HepG2 (cell line): ENCODE measurements at regions not wholly inside any gene's neighbourhood (a gene's known extent, or its start where the extent isn't known, plus 50 kb on each side); places are given as distances from the start of the nearest gene placed in this dataset.
"Not testable (repeated sequence)": the region's sequence is repeated elsewhere in the genome, so short reads cannot be mapped to it uniquely, and the experiment has no call there.

Experiments used
- ATAC-seq: fragments of 200-7000 bp; cut with Tn5 transposase; 3 replicates; pipeline ENCODE4 v1.9.1; 2020; ENCODE audit warnings: mild to moderate bottlenecking, moderate library complexity
- BruUV-seq: library from RNA; stranded (reverse); fragments of 400-500 nt; replicated peaks from 2 replicates; lab custom pipeline; 2021; lab: Mats Ljungman, UMichigan
- CTCF ChIA-PET: fragments of 300-600 bp; formaldehyde crosslinking; extraction: SDS; loops from one replicate; lab custom pipeline; 2021; ENCODE audit warnings: low total read pairs, inconsistent platforms, low intra/inter-chr PET ratio; lab: Yijun Ruan, JAX
- POLR2A ChIA-PET: fragments of 350-600 bp; sonication (Branson Sonifier 250); formaldehyde crosslinking; loops from one replicate; lab custom pipeline; 2020; ENCODE audit warnings: antibody characterized with exemption, inconsistent platforms; lab: Yijun Ruan, JAX
- DNase-seq: peaks from one replicate; pipeline ENCODE4 v3.0.0-alpha.2; 2015; ENCODE audit warnings: low spot score
- FAIRE-seq: peaks from 3 replicates; lab custom pipeline; 2011; peaks lifted over from hg19 to GRCh38; lab: Jason Lieb, UNC
- H2AFZ ChIP-seq: one replicate; pipeline ENCODE4 v1.6.1; 2011; ENCODE audit warnings: low read length, inconsistent platforms
- H3K27ac ChIP-seq: fragments of 300-600 bp; 3 replicates; pipeline ENCODE4 v1.8.0; 2011; ENCODE audit warnings: mixed run types, mild to moderate bottlenecking, mixed read lengths, low read length, inconsistent platforms; ENCODE audit not compliant: insufficient read depth; ENCODE audit errors: extremely low read length
- H3K27me3 ChIP-seq, 2 experiments: fragments of 200-600 bp in 1 of 2; 2 replicates in 1 of 2; 3 replicates in 1 of 2; pipeline versions ENCODE4 v1.6.0 to v1.8.0; 2011; ENCODE audit warnings: low read length in 2 of 2, mild to moderate bottlenecking in 2 of 2, moderate library complexity in 2 of 2, inconsistent platforms in 1 of 2; ENCODE audit not compliant: insufficient read depth in 2 of 2, control insufficient read depth in 1 of 2
- H3K36me3 ChIP-seq, 2 experiments: fragments of 200-600 bp in 1 of 2; replicated peaks in 1 of 2; 2 replicates in 1 of 2; 3 replicates in 1 of 2; pipeline versions ENCODE4 v1.5.1 to v1.8.0; 2011; ENCODE audit warnings: low read length in 2 of 2, inconsistent platforms in 1 of 2; ENCODE audit not compliant: insufficient read depth in 2 of 2, control insufficient read depth in 1 of 2
- H3K4me1 ChIP-seq: 2 replicates; pipeline ENCODE4 v1.5.1; 2012; ENCODE audit warnings: low read length, inconsistent platforms; ENCODE audit not compliant: insufficient read depth
- H3K4me2 ChIP-seq: 2 replicates; pipeline ENCODE4 v1.6.0; 2011; ENCODE audit warnings: low read depth, low read length, inconsistent platforms
- H3K4me3 ChIP-seq, 3 experiments: fragments of 200-600 bp in 1 of 3; sonication (generic), shearing (Covaris generic) in 1 of 3; replicated peaks in 1 of 3; 2 replicates each; pipeline ENCODE4 v1.5.1; 2011 to 2016; ENCODE audit warnings: low read length in 3 of 3, inconsistent platforms in 2 of 3, low read depth in 2 of 3, mild to moderate bottlenecking in 2 of 3, control low read depth in 1 of 3, mixed read lengths in 1 of 3; ENCODE audit not compliant: insufficient read depth in 1 of 3
- H3K79me2 ChIP-seq: one replicate; pipeline ENCODE4 v1.6.1; 2011; ENCODE audit warnings: low read length, inconsistent platforms; ENCODE audit not compliant: insufficient read depth
- H3K9ac ChIP-seq: 2 replicates; pipeline ENCODE4 v1.6.0; 2011; ENCODE audit warnings: mild to moderate bottlenecking, low read depth, low read length, inconsistent platforms; ENCODE audit not compliant: insufficient read depth
- H3K9me3 ChIP-seq: 2 replicates; pipeline ENCODE4 v1.5.1; 2012; ENCODE audit warnings: mild to moderate bottlenecking, low read length
- H4K20me1 ChIP-seq: 2 replicates; pipeline ENCODE4 v1.6.0; 2011; ENCODE audit warnings: inconsistent platforms, mild to moderate bottlenecking, low read length, moderate library complexity; ENCODE audit not compliant: insufficient read depth
- ELF3 ChIP-seq: IDR thresholded peaks from 2 replicates; pipeline ENCODE4 v1.6.1; 2016; ENCODE audit warnings: missing genetic modification reagents, missing compliant biosample characterization
- FOSL2 ChIP-seq: sonication (generic); formaldehyde crosslinking; IDR thresholded peaks from 2 replicates; pipeline ENCODE4 v1.4.0; 2020; ENCODE audit warnings: missing genetic modification reagents
- FOXJ3 ChIP-seq: sonication (generic); formaldehyde crosslinking; IDR thresholded peaks from 2 replicates; pipeline ENCODE4 v1.4.0; 2020; ENCODE audit warnings: missing genetic modification reagents, mild to moderate bottlenecking, borderline replicate concordance
- FOXK2 ChIP-seq: fragments of 450-650 bp; IDR thresholded peaks from 2 replicates; pipeline ENCODE4 v1.6.1; 2016
- FOXP1 ChIP-seq, 2 experiments: fragments of 450-650 bp in 1 of 2; IDR thresholded peaks; 2 replicates each; pipeline ENCODE4 v1.6.1; 2017 to 2018; ENCODE audit warnings: antibody characterized with exemption in 1 of 2
- GMEB1 ChIP-seq: sonication (generic); formaldehyde crosslinking; IDR thresholded peaks from 2 replicates; pipeline ENCODE4 v1.5.1; 2020; ENCODE audit warnings: missing genetic modification reagents, mild to moderate bottlenecking, borderline replicate concordance
- HOXA5 ChIP-seq: sonication (generic); formaldehyde crosslinking; IDR thresholded peaks from 2 replicates; pipeline ENCODE4 v1.4.0; 2020; ENCODE audit warnings: missing genetic modification reagents
- KDM2A ChIP-seq: sonication (generic); formaldehyde crosslinking; IDR thresholded peaks from 2 replicates; pipeline ENCODE4 v1.4.0; 2020; ENCODE audit warnings: low read depth, missing genetic modification reagents, borderline replicate concordance
- KLF13 ChIP-seq: sonication (generic); formaldehyde crosslinking; IDR thresholded peaks from 2 replicates; pipeline ENCODE4 v1.4.0; 2020; ENCODE audit warnings: mild to moderate bottlenecking, missing genetic modification reagents
- MTA3 ChIP-seq: sonication (generic); formaldehyde crosslinking; IDR thresholded peaks from 2 replicates; pipeline ENCODE4 v1.4.0; 2020; ENCODE audit warnings: missing genetic modification reagents
- NFKBIZ ChIP-seq: IDR thresholded peaks from 2 replicates; pipeline ENCODE4 v1.6.1; 2018; ENCODE audit warnings: missing genetic modification reagents, missing compliant biosample characterization
- SETDB1 ChIP-seq: sonication (generic); formaldehyde crosslinking; IDR thresholded peaks from 2 replicates; pipeline ENCODE4 v1.5.1; 2020; ENCODE audit warnings: missing genetic modification reagents, mild to moderate bottlenecking, borderline replicate concordance
- XBP1 ChIP-seq: sonication (generic); formaldehyde crosslinking; IDR thresholded peaks from 2 replicates; pipeline ENCODE4 v1.5.0; 2020; ENCODE audit warnings: missing genetic modification reagents
- ZBTB38 ChIP-seq: sonication (generic); formaldehyde crosslinking; IDR thresholded peaks from 2 replicates; pipeline ENCODE4 v1.5.1; 2020; ENCODE audit warnings: mild to moderate bottlenecking, missing genetic modification reagents
- ZFX ChIP-seq: sonication (generic); formaldehyde crosslinking; IDR thresholded peaks from 2 replicates; pipeline ENCODE4 v1.4.0; 2020; ENCODE audit warnings: mild to moderate bottlenecking, low read depth, missing genetic modification reagents, moderate library complexity
- ZNF3 ChIP-seq: IDR thresholded peaks from 2 replicates; pipeline ENCODE4 v1.7.0; 2017; ENCODE audit warnings: inconsistent platforms
- ZNF800 ChIP-seq: sonication (generic); formaldehyde crosslinking; IDR thresholded peaks from 2 replicates; pipeline ENCODE4 v1.4.0; 2020; ENCODE audit warnings: missing genetic modification reagents
- WGBS: methylation state at CpG from one replicate; pipeline ENCODE4 v1.1.6; 2017; ENCODE audit warnings: low lambda C conversion rate; 5-methylcytosine and 5-hydroxymethylcytosine counted together
- in situ Hi-C: cut with HindIII; loops from 2 replicates; pipeline ENCODE4 v1.10.0; 2017; ENCODE audit warnings: low pct_unique_long_range_greater_than_20kb; ENCODE audit not compliant: extremely low pct_ligation_motif_present
- intact Hi-C: fragments of 100-400 bp; cut with micrococcal nuclease; formaldehyde crosslinking; loops from one replicate; pipeline ENCODE4 v1.10.0; 2022; ENCODE audit not compliant: unreplicated experiment

- H3K27me3 ChIP-seq, H3K79me2 ChIP-seq, intact Hi-C loops, FAIRE-seq, in situ Hi-C loops, H4K20me1 ChIP-seq, DNase-seq, H2AFZ ChIP-seq, H3K36me3 ChIP-seq, ATAC-seq, H3K4me2 ChIP-seq, H3K9ac ChIP-seq, H3K9me3 ChIP-seq, H3K4me1 ChIP-seq, CTCF ChIA-PET, BruUV-seq, H3K4me3 ChIP-seq, H3K27ac ChIP-seq, POLR2A ChIA-PET: not testable (repeated sequence)
- WGBS = 28% methylated on average over 7 of the region's 7 CpGs
These were observed 196.6 kb upstream of the RASGEF1B start for GRCh38 chr4:81668328-81668727.

- 46% methylated on average over 2 of the region's 2 CpGs for WGBS
- no peaks in the 10 kb centered on the region for H3K9me3 ChIP-seq
- DNase-seq (no peak), FAIRE-seq (no peak), ATAC-seq (no peak)
- H3K4me2 ChIP-seq = no peak overlapping the region
- intact Hi-C loops (no loop called here), in situ Hi-C loops (no loop called here)
- H2AFZ ChIP-seq = no peak overlapping the region
- CTCF ChIA-PET = no interaction called here
- H3K9ac ChIP-seq = no peak overlapping the region
- no peaks in the 10 kb centered on the region for H3K79me2 ChIP-seq
- no peak overlapping the region for H3K27ac ChIP-seq
- no TSS peak for BruUV-seq
- no peaks in the 10 kb centered on the region for H3K36me3 ChIP-seq
- no peaks in the 10 kb centered on the region for H3K4me1 ChIP-seq
- H3K27me3 ChIP-seq = no peaks in the 10 kb centered on the region
- POLR2A ChIA-PET = no interaction called here
- no peak overlapping the region for H3K4me3 ChIP-seq
- no peaks in the 10 kb centered on the region for H4K20me1 ChIP-seq
- TF ChIP-seq ZFX (no peak), KDM2A (CRISPR knock-in tag) (no peak), HOXA5 (CRISPR knock-in tag) (no peak), ZNF3 (no peak), ZBTB38 (CRISPR knock-in tag) (no peak), FOXP1 (IDR thresholded peaks at IDR 0.05) (no peak), FOXP1 (CRISPR knock-in tag; IDR thresholded peaks at IDR 0.05) (no peak), KLF13 (no peak), ZNF800 (CRISPR knock-in tag) (no peak), ELF3 (CRISPR knock-in tag) (no peak), FOXJ3 (no peak), GMEB1 (CRISPR knock-in tag) (no peak), XBP1 (CRISPR knock-in tag) (no peak), MTA3 (CRISPR knock-in tag) (no peak), FOSL2 (no peak), NFKBIZ (CRISPR knock-in tag) (no peak), SETDB1 (CRISPR knock-in tag) (no peak), FOXK2 (no peak)
These were observed 195.8 kb upstream of the RASGEF1B start for GRCh38 chr4:81667539-81667938.
